ENCODE measurements at regions not wholly inside any gene's neighbourhood (a gene's known extent, or its start where the extent isn't known, plus 50 kb on each side); places are given as distances from the start of the nearest gene placed in this dataset.
A peak's percentile ranks its signal among the peaks of the same experiment; 100 is the strongest.
"Not testable (repeated sequence)": the region's sequence is repeated elsewhere in the genome, so short reads cannot be mapped to it uniquely, and the experiment has no call there.

DNA sequence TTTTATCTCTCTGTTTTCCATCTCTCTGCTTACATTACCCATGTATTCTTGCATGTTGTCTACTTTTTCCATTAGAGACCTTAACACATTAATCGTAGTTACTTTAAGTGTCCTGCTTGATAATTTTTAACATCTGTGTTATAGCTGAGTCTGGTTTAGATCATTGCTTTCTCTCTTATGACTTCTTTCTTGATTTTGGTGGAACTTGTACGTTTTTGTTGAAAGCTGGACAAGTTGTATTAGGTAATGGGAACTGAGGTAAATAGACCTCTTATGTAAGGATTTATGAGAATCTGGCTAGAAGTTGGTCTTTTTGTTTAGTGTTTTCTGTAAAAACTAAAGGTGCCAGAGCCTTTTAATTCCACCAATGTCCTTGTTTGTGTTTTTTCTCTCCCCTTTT lies 100.8 kb upstream of the LYZL2 start:
- DNase-seq, result no peak

DNA sequence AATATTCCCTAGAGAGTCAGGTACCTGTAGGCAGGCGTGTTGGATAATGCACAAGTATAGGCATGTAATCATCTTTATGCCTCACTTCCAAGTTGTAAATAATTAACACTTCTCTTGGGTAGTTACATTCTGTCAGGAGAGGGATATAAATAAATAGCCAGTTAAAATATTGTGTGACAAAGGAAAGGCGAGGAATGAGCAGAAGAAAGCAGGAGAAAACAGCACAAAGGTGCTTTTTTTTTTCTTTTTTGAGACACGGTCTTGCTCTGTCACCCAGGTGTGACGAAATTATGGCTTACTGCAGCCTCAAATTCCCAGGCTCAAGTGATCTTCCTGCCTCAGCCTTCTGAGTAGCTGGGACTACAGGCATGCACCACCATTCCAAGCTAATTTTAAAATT lies 99.2 kb upstream of the LYZL2 start:
- DNase-seq, result no peak

DNA sequence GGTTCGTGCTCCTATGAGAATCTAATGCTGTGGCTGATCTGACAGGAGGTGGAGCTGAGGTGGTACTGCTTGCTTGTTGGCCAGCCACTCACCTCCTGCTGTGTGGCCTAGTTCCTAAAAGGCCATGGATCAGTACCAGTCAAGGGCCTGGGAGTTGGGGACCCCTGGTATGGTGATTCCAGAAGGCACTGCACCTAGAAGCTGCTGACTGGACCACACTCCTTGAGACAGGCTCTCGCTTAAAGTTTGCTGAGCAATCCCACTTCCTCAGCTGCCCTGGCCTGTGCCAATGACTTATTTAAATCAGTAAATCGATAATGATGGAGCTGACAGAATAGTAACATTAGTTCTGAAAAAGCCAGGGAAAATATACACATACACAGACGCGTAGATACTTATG lies 98.6 kb upstream of the LYZL2 start:
- DNase-seq, result no peak

DNA sequence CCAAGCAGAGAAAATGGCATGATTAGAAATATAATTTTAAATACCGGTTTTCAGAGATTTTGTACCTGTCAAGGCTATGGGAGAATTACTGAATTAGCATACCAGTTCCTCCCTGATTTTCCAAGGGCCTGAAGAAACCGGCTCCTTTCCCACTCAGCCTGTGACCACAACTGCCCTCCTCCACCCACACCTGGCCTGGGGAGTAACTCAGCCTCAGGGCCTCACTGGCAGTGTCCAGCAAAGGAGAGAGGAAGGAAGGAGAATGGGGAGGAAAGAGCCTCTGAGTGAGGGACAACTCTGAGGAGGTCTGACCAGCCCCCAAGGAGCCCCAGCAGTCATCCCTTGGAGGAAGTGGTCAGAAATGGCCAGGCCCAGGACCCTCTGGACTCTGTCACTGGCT lies 98.0 kb upstream of the LYZL2 start:
- no peak for DNase-seq

DNA sequence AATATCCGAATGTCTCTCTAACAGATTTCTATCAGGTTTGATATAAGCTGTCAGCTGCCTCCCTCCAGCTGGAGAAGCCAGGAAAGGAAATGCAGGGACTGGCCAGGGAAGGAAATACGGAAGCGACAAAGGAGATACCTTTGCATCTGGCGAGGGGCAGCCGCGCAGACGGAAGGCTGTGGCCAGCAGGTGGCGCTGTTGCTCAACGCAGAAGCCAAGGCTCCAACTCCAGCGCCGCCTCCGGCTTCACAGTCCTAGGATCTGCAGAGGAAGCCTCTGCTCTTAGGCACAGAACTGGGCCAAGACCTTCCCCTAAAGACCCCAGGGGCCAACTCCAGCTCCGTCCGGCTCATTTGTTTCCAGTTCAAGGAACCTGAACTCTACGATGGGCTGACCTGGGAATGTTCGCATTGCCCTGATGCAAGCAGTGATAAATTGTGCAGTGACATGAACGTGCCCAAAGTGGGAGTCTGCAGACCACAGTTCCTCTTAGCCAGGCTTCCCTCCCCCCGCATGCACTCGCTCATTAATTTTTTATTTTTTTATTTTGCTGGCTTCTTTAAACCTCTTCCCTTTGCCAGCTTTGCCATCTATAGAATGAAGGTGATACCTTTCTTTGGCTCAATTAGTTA lies 97.3 kb upstream of the LYZL2 start:
- DNase-seq, result peak; percentile 76

DNA sequence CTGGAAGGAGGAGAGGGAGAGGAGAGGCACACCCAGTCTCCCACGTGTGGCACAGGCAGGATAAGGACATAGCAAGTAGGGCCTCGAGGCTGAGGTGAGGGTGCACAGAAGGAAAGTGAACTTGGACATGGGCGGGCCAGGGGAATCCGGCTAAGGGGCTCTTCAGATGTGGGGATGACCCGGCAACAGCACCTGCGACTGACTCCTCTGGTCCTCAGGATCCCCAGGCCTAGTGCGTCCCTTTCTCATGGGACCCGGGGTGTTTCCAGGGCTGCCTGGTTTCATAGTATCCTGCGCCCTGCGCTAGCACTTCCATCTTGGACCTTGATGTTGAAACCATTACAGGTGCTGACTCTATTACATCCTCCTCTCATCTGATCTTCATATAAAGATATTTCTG lies 96.1 kb upstream of the LYZL2 start:
- DNase-seq, result no peak

DNA sequence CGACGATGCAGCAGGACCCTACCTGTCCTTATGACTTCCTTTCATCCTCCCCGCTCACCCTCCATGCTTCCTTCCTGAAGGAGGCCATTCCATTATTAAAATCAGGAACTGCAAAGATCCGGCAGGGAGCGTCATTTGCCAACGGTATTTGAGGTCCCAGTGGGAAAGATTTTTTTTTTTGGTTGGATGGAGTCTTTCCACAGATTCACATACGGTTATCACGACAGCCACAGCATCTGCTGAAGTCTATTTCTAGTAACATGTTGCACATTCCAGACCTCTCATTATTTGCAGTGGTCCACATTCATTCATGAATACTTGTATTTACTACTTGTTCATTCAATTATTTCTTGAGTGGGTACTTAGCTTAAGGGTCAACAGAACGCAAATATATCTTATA lies 94.7 kb upstream of the LYZL2 start:
- DNase-seq, result no peak

DNA sequence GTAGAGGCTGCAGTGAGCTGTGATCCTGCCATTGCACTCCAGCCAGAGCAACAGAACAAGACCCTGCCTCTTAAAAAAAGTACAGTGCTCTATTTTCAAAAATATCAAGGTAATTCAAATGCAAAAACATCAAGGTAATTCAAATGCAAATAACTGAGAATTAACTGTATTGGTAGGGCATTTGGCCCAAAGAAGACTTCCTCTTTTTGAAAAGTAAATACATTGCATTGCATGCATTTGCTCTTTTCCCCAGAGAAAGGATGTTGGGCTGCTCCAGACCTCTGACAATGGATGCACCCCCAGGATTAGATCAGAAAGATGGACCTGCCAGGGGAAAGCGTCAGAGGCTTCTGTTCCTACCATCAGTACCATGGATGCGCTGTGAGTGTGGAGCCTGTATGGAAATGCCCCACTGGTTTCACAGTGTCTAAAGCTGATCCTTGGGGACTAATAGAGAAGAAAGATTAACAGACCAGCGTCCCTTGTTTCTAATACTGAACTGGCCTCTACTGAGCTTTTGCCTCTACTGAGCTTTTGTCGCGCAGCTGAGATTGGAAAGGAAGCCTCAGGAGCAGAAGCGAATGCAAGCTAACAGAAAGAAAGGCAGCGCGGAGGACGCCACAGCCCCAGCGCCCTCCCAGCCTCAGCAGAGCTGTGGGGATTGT lies 93.5 kb upstream of the LYZL2 start:
- DNase-seq, result no peak

DNA sequence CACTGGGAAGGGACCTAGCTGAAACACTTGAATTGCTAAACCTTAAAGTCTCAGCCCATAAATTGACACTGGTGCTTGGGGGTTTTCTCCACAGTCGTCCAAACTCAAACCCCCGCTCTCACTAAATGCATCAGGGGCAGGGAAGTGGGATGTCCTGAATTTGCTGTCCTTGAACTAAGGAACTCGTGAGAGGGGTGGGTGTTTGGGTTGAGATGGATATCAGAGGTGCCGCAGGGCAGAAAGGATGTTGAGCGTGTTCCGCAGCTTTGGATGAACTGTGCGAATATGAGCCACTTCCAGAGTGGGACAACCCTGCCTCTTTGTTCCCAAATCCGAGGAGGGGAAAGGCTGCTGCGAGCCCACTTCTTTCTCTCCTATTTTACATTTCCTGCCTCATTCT lies 90.3 kb upstream of the LYZL2 start:
- DNase-seq, result no peak

DNA sequence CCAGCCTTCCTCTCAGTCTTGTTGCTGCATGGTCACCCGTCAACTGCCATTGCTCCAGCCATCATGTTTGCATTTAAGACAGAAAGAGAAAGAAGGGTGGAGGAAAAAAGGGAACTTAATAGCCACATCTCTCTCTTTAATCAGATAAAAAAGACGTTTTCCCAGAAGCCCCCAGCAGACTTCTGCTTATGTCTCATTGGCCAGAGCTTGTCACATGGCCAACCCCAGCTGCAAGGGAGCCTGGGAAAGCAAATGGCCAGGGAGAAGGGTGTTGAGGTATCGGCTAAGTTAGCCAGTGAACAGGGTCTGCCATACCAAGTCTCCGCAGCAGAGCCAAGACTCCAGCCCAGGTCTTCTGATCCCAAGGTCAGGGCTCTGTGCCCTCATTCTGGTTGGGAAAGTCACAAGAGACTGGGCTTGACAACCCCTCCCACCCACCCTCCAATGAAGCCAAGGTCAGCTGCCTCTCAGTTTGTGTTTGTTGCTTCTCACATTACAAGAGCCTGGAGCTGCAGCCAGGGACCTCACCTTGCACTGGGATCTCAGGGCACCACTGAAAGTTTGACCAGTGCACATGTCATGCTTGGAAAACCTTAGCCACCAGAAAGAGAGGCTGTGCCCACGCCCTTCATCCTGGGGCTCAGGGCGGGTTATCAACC lies 80.3 kb upstream of the LYZL2 start:
- DNase-seq, result no peak

DNA sequence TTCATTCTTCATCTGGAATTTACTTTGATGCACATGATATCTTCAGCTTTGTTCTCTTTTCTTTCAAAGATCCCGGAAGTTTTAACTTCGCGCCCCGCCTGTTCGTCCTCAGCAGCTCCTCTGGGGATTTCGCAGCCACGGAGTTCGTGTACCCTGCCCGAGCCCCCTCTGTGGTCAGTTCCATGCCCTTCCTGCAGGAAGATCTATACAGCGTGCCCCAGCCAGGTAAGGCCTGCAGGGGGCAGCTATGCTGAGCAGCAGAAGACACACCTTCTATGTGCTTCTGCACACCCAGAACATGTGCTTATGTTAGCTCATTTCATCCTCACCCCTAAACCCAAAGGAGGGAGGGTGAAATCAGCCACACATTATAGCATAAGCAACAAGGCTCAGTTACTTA lies 79.7 kb upstream of the LYZL2 start:
- no peak for DNase-seq

DNA sequence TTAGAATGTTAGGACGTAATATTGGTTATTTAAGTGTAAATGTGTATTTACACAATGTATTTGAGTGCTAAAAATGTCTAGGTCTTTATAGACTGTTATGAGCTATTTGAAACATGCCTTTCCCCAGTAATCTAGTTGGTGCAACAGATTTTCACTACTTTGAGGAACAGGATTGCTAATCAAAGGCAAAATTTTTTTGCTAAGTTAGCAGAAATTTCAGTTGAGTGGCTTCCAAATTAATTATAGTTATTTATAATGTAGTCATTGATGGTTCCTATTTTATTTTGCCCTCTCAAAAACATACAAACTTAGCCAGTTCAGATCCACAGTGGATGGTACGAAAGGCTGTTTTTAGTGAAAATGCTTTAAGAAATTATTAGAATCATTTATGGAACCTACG lies 78.7 kb upstream of the LYZL2 start:
- DNase-seq, result no peak

DNA sequence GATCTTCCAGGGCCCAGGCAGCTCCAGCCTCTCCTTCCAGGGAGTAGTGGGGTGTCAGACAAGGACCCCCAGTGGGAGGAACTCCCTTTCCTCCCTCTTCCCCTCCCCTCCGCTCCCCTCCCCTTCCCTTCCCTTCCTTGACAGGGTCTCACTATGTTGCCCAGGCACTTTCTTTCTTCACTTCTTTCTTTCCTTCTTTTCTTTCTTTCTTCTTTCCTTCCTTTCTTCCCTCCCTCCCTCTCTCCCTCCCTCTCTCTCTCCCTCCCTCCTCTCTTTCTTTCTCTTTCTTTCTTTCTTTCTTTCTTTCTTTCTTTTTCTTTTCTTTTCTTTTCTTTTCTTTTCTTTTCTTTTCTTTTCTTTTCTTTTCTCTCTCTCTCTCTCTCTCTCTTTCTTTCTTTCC lies 76.6 kb upstream of the LYZL2 start:
- DNase-seq, result not testable (repeated sequence)

DNA sequence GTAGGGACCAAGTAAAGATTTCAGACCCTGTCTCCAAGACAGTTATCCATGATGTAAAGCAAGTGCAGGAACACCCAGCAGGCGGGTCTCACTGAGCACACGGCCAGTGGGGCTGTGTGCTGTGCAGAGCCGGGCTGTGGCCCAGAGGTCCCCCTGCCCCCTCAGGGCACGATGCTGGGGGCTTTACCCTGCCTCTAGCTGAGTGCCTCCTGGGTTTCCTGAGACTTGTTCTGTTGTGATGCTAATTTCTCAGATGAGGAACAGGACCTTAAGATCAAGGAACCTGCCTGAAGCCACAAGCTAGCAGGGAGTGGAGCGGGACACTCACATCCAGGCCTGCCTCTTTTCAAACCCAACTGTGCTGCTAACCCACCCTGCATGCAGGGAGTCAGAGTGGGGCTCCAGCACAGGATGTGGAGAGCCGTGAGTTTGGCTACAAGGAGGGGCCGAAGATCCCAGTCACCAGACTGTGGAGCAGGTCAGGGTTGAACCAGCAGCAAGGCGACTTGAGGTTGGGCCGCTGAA lies 76.1 kb upstream of the LYZL2 start:
- DNase-seq, result no peak

DNA sequence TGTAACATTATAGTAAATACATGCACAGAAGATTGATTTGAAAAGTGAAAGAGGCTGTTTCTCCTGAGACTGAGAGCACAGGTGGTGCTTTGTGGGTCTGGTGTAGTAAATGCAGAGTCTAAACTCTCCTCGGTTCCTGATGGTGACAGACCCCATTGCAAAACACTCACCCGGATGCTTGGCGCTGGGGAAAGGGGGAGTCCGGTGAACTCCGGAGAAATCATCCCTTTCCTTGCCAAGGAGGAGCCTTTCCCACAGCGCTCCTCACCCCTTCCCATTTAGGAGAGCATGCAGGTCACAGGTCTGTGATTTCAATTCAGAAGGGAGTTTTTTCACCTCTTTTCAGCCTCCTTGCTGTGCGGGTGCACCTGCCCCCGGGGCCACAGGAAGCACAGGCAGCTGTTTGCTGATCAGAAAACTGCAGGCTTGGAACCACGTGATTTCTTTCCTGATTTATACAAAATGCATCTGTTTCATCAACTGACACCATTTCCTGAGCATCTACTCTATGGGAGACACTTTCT lies 75.6 kb upstream of the LYZL2 start:
- no peak for DNase-seq

DNA sequence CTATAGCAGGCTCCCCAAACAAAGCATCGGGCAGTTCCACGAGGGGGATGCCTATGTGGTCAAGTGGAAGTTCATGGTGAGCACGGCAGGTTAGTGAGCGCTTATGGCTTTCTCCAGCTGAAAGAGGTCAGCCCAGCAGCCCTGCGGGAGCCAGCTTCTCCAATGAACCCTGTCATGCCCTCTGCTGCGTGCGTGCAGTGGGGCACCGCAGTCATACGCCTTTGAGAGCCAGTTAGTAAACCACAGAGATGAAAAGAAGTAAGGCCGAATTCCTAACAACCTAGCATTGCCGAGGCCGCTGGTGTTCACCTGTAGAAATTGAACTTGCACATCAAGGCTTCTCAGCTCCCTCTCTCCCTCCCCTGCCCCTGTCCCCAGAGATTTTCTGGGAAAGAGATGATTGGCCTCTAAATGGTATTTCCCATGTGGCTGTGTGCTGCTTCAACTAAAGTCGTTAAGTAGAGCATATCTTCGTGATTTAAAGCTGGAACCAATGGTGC lies 75.1 kb upstream of the LYZL2 start:
- DNase-seq, result not testable (repeated sequence)

DNA sequence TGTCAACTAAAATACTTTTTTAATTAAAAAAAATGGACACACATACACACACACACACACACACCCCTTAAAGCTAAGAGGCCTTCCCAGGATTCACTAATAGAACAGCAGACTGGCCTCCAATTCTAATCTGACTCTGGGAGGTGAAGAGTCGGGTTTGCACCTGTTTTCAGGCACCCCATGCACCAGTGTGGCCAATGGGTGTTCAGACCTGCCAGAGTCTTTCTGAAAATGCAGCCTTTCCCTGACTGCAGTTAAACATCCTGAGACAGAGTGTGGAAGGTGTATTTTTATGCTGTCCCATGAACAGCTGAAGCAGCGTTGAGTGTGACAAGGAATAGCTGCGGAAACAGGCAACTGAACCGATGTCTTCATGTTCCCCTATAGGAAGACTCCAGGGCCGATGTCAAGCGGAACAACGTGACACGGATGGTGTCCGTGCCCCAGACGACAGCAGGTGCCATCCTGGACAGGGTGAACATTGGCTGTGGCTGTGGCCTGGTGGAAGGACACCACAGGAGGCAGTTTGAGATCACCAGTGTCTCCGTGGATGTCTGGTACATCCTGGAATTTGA lies 74.6 kb upstream of the LYZL2 start:
- no peak for DNase-seq

DNA sequence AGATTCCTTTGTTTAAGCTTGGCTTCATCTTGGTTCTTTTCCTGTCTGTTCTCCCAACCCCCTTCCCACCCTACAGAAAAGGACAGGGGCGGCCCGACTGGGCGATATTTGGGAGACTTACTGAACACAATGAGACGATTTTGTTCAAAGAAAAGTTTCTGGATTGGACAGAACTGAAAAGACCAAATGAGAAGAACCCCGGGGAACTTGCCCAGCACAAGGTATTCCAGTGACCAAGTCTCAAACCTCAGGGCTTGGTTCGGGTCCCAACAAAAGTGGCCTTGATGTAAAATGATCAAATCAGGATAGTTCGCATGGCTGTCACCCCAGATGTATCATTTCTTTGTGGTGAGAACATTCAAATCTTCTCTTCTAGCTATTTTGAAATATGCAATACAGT lies 73.9 kb upstream of the LYZL2 start:
- not testable (repeated sequence) for DNase-seq

DNA sequence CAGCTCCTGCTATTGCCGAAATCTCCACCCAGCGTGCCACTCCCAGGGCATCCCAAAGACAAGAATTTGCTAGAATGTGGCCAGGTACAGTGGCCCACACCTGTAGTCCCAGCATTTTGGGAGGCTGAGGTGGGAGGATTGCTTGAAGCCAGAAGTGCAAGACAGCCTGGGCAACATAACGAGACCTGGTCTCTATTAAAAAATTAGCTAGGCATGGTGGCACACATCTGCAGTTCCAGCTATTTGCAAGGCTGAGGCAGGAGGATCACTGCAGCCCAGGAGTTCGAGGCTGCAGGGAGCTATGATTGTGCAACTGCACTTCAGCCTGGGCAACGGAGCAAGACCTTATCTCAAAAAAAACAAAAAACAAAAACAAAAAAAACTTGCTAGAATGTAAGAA lies 73.3 kb upstream of the LYZL2 start:
- no peak for DNase-seq

DNA sequence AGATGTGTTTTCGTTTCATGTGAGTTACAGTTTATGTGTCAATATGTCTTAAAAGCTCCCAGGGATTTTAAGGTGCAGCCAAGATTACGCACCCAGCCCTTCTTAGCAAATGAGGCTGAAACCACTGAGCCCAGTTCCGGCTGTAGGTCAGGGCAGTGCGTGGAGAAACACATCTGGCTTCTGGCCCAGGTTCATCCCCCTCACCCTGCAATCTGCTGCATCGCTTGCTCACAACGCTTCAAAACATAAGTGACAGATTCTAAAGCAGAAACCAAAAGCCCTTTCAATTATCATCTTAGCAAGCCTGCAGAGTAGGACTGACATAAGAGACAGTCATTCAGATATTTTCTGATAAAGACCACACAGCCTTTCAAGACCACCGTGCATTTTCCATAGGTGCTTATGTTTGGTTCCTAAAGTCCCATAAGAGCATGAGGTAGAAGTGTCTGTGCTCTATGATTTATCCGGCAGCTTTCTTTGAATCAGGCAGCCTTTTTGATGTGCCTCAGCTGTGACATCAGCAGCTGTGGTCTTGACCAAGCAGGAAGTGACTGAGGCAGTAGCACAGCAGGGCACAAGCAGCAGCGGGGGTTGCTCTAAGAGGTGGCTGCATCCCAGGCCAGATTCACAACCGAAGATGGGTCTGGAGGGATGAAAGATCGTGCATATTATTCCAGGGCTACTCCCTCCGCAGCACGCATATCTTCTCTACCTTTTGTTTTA lies 72.1 kb upstream of the LYZL2 start:
- DNase-seq, result peak; percentile 35

DNA sequence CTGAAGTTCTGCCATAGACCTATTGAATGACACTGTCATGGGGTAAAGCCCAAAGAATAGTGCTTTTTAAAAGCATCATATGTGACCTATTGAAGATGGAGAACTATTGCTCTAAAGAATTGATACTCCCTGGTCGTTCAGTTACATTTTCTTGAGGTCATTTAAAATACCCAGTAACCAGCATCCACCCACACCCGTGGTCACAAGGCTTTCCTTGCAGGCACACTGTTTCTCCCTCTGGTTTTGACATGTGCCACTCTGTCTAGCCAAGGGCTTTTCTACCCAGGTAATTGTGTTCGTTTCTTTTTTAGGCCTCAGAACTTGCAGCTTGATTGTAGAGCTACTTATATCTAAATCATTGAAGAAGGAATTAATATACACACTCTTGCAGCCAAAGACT lies 68.3 kb upstream of the LYZL2 start:
- DNase-seq, result no peak

DNA sequence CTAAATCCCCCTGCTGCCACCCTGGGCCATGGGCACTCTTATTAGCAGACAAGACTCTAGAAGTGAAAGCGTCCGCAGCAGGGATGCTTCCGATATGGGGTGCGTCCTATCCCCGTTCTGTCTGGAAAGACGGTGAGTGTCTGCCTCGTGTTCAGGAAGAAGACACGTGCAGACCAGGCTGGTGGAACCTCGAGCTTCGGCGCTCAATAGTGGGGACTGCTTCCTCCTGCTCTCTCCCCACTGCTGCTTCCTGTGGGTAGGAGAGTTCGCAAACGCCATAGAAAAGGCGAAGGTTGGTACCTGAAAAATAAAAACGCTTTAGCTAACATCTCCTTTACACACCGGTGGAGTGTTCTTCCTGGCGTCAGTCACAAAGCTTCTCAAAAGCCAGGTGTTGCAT lies 67.7 kb upstream of the LYZL2 start:
- not testable (repeated sequence) for DNase-seq
